Stimulated activated CD8-positive, alpha-beta memory T cell treated with anti-CD3 and anti-CD28 coated beads, Interleukin-15, amount 100 ng/mL, for 1 hour (primary cell): ENCODE measurements at regions not wholly inside any gene's neighbourhood (a gene's known extent, or its start where the extent isn't known, plus 50 kb on each side); places are given as distances from the start of the nearest gene placed in this dataset.

Experiments used
- DNase-seq: peaks from one replicate; pipeline ENCODE4 v3.0.0-alpha.2; 2020; ENCODE audit warnings: low read depth

DNA sequence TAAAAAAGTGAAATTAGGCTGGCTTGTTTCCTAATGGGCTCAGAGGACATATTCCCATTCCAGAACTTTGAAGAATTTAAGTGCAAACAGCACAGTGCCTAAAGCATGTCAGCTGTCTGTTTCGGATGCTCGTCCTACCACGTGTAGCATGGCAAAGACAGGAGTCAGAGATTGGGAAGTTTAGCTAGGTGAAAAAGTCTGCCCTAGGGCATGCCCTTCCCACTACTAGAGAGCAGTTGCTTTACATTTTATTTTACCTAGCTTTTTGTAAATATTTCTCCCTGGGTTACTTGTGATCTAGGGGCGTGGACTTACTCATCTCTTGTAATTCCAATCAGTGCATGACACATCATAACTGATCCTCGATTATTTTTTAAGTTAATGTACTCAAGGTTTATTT is 111.1 kb downstream of the LMO4 start:
- DNase-seq, result no peak

DNA sequence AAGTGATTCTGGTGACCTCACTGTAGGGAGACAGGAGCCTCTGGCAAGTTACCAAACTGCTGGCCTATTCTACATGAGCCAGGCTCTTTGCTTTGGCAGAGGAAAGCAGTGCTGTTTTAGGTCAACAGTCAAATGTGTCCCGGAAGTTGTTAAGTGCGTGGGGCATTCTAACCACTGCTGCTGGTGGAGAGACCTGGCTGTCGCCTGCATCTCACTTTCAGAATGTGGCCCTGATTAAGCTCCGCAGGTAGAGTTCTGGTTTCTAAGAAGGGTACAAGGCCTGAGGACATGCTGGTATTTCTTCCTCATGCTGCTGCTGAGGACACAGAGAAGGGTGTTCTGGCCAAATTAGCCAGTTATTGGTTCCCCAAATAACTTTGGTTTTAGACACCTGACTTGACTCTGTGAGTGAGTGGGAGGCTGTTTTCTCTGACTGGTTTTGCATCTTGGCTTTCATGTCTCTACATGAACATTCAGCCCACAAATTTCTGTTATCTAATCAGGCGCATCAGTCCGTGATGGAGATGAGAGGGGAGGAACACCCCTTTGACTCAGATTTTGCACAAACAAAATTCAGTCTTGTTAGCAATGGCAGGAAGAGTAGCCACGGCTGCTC is 120.8 kb downstream of the LMO4 start:
- no peak for DNase-seq

DNA sequence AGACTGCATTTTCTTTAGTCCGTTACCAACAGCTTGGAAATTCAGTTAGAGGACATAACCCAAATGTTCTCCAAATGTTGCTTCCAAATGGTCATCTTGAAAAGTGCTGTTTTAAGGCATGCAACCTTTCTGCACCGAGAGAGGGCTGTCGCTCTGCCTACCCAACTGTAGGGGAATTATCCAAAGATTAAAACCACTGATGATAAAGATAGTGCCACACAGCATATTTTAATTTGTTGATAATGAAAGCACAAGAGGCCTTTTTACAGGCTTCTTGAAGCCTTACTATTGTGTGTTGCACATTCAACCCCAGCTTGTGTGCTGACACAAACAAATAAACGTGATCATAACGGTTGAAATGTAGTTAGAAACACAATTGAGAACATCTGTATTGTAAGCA is 121.5 kb downstream of the LMO4 start:
- no peak for DNase-seq

DNA sequence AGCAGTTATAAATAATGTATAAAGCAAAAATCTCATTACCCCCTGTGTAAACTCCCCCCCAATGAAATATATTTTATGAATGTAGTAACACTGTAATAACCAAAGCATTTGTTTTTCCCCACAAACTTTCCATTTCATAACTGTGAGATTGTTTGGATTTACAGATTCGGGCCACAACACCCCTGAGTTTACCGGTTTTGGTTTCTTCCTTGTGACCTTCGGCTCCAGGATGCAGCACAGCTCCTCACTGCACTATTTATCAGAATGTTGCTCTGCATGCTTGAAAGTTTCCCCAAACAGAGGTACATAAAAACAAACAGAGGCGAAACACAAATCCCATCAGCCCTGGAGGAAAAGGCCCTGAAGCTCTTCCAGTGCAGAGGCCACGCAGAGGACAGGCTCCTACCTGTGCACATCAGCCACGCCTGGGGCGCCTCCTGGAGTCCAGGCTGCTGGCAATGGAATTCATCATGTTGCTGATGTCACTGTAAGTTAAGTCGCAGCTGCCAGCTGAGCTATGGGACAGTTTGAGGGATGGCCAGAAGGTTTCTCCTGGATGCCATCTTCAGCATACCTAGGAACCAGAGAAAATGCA is 122.0 kb downstream of the LMO4 start:
- no peak for DNase-seq

DNA sequence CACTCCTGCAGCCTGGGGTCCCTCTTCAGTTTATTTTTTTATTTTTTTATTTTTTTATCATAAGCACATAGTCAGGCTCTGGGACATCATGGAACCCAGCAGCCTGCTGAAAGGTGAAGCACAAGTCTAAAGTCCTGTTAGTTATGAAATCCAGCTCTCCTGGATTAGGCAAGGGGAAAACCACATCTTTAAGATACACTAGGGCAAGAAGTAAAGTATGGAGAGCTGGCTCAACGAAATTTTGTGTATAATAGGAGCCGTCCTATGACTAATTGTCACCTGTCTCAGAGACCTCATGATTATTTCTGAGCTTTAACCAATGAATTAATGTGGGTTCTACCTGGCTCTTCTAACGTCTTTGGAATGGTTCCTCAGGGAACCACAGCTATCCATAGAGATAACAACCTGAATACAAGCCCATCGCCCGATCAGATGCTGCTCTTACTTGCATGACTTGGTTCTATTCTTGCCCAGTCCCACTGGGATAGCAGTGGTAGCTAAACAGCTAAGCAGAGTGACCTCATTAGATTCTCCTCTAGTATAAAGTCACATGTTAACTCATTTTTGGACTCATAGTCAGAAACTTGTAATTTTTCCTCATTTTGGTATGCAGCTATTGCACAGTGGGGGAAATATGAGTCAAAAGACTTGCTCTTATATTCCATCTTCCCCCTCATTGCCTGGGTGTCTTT is 122.7 kb downstream of the LMO4 start:
- no peak for DNase-seq

DNA sequence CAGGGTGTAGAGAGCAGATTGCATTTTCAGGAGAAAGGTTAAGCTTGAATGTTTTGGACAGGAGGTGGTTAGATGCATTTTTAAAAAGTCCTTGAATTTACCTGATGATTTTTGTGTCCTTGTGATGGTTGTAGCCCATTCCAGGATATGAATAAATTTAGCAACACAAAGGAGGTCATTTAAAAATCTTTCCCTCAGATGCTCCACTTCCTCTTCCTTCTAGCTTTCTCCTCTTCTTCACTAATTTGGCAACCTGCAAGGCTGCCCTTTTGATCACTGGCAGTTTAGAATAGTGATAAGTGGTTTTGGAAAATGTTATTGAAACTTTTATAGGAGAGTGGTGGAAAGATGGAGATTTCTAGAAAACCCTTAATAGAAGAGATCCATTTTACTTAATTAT is 124.0 kb downstream of the LMO4 start:
- no peak for DNase-seq

DNA sequence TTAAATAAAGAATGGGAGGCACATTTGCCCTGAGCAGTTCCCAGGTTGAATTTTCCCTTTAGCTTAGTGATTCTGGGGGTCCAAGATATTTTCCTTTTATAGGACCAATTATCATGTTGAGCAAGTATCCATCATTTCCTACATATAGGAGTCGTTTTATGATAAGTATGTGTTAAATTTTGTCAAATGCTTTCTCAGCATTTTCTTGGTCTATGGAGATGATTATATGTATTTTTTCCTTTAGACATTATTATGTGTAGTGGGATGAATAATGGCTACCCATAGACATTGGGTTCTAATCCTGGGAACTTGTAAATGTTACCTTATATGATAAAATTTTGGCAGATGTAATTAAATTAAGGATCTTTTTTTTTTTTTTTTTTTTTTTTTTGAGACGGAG is 128.7 kb downstream of the LMO4 start:
- no peak for DNase-seq

DNA sequence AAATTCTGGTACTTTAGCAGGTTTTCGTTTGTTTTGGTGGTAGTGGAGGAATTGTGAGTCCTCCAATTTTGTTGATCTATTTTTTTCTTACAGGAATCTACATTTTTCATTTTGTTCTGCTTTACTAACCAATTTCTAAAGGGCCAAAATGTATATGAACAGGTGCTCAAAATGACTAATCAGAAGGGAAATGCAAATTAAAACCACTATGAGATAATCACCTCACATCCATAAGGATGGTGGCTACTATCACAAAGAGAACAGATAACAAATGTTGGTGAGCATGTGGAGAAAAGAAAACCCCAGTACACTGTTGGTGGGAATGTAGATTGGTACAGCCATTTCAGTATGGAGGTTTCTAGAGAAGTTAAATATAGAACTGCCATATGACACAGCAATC is 134.2 kb downstream of the LMO4 start:
- no peak for DNase-seq

DNA sequence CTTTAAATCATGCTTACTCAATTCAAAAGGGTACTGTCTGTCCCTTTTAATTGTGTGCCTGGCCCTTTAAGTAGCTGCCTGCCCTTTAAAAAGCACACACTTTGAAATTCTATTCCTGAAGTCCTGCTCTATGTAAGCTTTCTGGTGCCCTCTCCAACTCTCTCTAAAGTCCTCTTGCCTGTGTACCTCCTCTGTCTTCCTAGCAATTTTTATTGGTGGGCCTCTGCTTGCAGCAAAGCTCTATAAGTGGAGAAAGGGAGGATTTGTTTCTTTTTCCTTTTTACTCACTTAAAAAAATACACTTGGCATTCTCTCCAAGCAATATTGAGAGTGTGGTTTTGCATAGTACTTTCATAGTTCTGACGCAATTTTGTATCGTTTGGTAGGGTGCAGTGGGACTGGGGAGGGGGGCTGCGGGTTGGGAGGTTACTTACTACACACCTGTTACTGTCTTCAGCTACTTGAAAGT is 135.4 kb downstream of the LMO4 start:
- no peak for DNase-seq

DNA sequence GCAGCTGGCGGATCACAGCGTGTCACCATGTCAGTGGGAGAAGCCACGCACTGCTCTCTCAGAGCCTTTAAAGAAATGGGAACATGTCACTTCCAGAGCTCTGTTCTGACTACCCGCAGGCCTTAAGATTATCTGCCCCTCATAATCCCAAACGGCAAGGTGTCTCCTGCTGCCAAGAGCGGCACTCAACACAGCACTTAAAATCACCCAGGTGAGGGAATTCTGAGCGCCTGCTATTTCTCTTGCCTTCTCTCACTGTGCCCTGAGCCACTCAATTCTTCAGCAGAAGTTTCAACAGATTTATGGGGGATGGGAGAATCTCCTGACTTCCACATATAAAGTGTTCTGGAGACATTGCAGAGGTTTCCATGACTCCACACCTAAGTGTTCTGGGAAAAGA is 137.9 kb downstream of the LMO4 start:
- no peak for DNase-seq

DNA sequence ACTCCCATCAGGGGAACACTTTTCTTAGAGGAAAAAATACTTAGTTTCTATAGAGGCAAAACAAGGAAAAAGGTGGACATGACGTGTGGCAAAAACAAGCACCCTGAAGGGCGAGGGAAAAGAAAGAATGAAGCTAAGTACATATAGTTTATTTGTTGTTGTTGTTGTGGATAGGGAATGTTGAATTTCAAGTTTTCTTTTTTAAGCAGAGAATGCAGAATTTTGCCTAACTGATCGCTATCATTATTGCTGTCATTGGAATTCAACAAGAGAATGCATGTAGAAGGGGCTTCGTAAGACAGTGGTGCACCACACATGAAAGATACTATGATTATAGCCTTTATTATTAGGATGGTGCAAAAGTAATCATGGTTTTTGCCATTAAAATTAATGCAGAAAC is 144.0 kb downstream of the LMO4 start:
- no peak for DNase-seq

DNA sequence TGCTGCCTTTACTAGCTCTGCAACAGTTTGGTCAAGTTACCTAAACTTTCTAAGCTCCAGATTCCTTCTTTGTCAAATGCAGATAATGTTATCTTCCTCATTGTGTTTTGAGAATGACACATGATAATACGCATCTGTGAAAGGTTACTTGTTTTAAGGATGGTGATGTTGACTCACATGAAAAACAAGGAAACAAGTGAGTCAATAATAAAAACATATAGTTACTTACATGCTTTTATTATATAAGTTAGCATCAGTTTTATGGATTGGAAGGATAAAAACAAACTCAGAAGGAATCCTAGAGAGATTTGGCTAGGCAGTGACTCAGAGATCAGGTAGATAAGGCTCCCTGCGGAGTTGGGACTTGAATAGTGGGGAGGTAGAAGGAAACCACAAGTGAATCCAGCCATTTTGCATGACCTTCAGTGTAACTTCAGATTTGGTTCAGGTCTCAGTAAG is 144.6 kb downstream of the LMO4 start:
- DNase-seq, result no peak

DNA sequence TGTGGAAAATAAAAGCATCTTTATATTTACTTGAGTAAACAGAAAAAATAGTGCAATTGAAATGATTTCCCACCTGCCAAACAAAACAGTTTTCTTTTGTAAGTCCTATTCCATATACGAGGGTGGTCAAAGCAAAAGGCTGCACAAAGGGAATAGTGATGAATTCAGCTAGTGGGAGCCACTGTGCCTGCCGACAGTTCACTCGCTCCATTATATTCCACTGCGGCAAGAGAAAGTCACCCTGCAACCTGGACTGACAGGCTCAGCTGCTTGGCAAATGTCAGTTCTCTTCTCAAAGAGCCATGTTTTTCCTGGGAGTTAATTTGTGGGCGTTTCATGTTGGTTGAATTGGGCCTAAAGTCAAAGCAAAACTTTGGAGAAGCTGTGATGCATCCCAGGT is 145.4 kb downstream of the LMO4 start:
- DNase-seq, result no peak

DNA sequence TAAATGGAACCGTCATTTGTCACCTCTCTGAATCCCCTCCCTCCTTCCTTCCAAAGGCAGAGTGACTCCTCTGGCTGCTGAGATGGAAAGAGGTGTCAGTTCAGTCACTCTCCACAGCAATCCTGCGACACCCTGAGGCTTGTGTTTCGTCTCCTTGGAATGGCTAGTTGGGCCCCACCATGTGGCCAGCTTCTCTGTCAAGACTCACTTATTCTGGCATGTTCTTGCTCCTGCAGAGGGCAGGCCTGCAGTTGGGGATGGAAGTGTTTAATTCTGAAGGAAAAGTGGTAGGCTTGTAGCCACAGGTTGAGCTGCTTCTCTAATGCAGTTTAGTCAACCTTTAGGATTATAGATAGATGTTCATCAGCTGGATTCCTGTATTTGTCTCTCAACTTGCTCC is 149.6 kb downstream of the LMO4 start:
- no peak for DNase-seq

DNA sequence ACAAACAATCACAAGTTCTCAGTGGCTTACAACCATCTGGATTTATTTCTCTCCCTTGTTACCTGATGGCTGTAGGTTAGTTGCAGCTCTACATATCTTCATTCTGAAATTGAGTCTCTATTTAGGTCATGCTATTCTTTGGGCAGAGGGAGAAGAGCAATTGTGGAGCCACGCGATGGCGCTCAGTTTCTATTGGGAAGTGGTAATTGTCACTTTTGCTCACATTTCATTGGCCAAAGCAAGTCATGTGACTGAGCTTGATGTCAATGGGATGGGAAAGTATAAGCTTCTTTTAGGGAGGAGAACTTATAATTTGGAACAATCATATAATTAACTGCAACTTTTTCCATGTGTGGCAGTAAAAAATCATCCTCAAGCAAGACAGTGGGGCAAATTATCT is 166.5 kb downstream of the LMO4 start:
- DNase-seq, result no peak

DNA sequence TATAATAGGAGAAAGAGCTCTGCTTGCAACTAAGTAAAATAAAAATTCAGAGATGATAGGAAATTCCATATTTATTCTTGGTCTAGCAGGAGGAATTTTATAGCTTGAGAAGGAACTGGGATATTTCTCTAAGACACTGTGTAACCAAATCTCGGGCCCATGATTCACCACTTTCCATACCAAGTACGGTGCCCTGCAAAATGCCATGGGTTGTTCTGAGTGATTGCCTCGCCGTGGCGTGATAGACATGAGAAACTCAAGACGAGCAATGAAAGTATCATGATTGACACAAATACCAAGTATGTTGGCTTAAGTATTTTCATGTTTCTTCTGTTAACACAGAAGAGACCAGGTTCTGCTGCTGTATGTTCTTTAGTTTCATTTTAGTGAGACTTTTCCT is 167.2 kb downstream of the LMO4 start:
- no peak for DNase-seq

DNA sequence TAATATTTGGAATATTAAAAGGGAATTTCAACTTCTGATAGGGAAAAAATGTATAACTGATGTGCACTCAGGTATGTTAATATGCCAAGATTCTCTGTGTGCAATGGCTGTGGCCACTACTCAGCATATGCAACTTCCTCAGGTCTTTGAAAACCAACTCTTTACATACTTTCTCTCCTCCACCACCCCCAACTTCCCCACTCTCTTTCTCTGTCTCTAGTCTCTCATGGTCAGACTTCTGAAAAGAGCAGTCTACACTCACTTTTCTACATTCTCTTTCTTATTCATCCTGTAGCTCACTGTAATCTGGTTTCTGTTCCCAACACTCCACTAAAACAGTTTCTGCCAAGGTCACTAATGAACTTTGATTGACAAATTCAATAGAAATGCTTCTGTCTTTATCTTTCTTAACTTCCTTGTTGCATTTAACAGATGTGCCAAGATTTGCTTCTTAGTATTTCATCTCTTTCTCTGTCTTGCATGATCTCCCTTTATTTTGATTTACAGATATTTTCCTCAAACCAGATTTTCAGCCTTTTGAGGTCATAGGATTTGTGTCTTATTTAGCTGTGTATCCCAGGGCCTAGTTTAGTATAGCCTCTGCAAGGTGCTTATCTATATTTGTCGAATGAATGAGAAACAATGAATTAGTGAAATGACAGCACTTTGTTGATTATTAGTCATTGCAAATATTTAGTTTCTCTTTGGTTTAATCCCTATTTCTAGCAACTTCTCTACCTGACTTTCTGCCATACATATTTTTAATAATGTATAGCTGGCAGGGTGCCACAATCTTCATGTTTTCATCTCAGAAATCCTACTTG is 168.9 kb downstream of the LMO4 start:
- no peak for DNase-seq

DNA sequence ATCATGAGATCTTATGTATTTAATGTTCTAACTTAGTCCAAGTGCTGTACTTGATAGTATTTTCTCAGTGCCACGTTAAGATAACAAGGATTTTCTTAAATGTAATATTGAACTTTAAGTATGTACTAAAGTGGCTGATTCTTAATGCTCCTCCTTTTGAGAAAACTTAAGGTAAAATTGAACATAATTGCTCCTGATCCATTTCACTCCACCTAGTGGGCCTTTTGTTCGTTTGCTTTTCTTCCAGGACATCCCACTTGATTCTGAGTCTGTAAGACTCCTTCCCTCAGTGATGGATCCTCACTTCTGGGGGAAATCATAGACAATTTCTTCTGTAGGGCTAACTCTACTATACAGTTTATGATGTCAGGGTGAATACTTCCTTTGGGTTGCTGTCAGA is 173.1 kb downstream of the LMO4 start:
- DNase-seq, result no peak

DNA sequence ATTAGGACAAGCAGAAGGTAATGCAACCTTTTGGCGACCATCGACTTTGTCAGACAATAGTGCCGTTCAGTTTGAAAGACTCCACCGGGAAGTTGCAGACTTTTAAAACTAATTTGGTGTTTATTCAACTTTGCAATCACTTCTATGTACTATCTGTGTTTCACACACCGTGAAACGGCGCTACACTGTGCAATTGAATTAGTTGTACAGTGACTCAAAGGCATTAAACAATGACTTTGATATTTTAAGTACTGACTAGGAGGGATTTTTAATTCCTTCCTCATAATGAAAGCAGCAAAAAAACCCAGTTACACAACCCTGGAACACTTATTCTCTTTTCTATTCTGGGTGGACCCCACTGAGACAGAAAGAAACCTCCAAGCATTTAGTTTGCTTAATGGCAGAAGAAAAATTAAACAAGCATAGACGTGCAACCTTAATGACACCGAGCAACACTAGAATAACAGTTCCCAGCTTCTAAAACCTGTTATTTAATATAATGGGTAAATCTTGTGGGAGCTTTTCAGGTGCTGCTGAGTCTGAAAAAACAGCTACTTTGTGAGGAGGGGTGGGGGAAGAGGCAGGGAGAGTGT is 176.8 kb downstream of the LMO4 start:
- DNase-seq, result no peak

DNA sequence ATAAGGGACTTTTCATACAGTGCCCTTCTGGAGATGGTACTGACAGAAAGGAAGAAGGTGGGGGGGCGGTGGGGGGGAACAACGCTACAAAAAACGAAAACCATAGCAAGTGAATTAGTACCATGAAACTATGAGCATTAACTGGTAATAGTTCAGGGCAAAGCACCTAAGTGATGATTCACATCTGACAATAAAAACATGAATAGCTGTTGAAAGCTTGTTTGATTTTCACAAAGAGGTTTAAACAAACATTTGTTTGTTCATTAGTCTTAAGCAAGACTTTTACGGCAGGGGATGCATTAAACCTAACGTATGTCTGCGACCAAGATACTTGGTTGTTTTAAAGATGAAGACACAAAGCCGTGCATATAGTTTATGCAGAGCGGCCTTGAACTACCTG is 177.5 kb downstream of the LMO4 start:
- no peak for DNase-seq

DNA sequence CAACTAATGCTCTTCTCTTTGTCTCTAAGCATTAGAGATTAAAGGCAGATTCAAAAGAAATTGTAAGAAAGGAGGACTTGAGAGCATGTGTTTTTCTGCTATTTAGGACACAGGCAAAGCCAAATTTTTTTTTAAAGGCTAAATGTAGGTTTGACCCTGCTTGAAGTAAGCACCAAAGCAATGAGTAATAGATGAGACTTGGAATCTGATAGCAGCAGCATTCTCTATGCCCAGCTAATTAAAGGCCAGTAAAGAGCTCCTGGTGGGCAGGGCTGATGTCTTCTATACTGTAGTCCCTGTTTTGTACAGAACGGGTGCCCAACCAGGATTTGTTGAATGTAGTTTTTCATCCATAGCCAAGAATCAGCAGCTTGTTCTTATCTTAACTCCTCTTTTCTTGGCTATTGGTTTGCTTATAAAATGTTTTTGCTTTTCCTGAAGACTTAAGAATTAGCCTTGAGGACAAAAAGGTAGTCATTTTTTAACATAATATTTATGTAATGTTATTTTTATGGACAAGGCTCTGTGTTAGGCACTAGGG is 179.6 kb downstream of the LMO4 start:
- DNase-seq, result no peak

DNA sequence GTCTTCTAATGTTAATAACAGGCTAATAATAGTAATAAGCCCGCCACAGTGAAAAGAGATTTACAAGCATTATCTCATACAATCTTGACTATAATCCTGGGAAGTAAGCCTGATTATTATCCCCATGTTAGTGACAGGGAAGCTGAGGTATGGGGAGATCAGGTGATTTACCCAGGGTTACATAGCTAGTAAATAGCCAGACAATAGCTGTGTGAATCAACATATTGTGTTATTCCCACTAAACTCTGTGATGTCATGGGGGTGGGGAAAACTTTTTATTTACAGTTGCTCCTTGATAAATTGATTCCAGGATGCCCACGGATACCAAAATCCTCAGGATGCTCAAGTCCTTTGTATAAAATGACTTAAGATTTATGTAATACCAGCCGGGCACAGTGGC is 181.9 kb downstream of the LMO4 start:
- no peak for DNase-seq
